ENCODE measurements at regions not wholly inside any gene's neighbourhood (a gene's known extent, or its start where the extent isn't known, plus 50 kb on each side); places are given as distances from the start of the nearest gene placed in this dataset.

DNA sequence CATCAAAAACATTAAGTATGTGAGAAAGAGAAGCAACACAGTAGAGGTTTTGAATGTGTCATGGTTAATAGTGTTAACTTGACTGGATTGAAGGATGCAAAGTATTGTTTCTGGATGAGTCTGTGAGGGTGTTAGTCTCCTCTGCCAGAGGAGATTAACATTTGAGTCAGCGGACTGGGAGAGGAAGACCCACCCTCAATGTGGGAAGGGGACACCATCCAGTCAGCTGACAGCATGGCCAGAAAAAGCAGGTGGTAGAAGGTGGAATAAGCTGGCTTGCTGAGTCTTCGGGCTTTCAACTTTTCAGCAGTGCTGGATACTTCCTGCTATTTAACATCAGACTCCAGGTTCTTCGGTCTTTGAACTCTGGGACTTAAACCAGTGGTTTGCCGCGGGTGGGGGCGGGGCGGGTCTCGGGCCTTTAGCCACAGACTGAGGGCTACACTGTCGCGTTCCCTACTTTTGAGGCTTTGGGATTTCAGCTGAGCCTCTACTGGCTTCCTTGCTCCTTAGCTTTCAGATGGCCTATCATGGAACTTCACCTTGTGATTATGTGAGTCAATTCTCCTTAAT is 309.9 kb upstream of the ST8SIA4 start:
- TF ChIP-seq, protein P1, sequence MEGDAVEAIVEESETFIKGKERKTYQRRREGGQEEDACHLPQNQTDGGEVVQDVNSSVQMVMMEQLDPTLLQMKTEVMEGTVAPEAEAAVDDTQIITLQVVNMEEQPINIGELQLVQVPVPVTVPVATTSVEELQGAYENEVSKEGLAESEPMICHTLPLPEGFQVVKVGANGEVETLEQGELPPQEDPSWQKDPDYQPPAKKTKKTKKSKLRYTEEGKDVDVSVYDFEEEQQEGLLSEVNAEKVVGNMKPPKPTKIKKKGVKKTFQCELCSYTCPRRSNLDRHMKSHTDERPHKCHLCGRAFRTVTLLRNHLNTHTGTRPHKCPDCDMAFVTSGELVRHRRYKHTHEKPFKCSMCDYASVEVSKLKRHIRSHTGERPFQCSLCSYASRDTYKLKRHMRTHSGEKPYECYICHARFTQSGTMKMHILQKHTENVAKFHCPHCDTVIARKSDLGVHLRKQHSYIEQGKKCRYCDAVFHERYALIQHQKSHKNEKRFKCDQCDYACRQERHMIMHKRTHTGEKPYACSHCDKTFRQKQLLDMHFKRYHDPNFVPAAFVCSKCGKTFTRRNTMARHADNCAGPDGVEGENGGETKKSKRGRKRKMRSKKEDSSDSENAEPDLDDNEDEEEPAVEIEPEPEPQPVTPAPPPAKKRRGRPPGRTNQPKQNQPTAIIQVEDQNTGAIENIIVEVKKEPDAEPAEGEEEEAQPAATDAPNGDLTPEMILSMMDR (IDR thresholded peaks at IDR 0.05; ENCODE audit: borderline replicate concordance, extremely low read depth, low read length, poor library complexity, severe bottlenecking), result no peak
- TF ChIP-seq EZH2 (IDR thresholded peaks at IDR 0.05; ENCODE audit: borderline replicate concordance, low read depth, low read length, severe bottlenecking), result no peak

Measured in DND-41 (cell line).